Testis (tissue), 2 donors: ENCODE measurements at regions not wholly inside any gene's neighbourhood (a gene's known extent, or its start where the extent isn't known, plus 50 kb on each side); places are given as distances from the start of the nearest gene placed in this dataset.

Experiments used
- DNase-seq: peaks from one replicate; pipeline ENCODE4 v3.0.0-alpha.2; 2019
- H3K27ac ChIP-seq, 2 donors: fragments of 200-600 bp; sonication (generic); one replicate each; pipeline ENCODE4 v1.5.1; 2019
- H3K27me3 ChIP-seq: fragments of 200-600 bp; sonication (generic); one replicate; pipeline ENCODE4 v1.5.1; 2019
- H3K36me3 ChIP-seq: fragments of 200-600 bp; sonication (generic); one replicate; pipeline ENCODE4 v1.5.1; 2017; ENCODE audit warnings: low read depth; ENCODE audit errors: missing control alignments
- H3K4me1 ChIP-seq: fragments of 200-600 bp; sonication (generic); one replicate; pipeline ENCODE4 v1.5.1; 2019
- H3K4me3 ChIP-seq, 2 donors: fragments of 200-600 bp; sonication (generic); one replicate each; pipeline ENCODE4 v1.5.1; 2017 to 2019
- H3K9me3 ChIP-seq: fragments of 200-600 bp; sonication (generic); one replicate; pipeline ENCODE4 v1.5.1; 2017
- CTCF ChIP-seq, 3 experiments: fragments of 450-650 bp in 2 of 3; fragments of 200-600 bp in 1 of 3; sonication (generic) in 1 of 3; IDR thresholded peaks; one replicate each; pipeline ENCODE4 v1.5.1; 2016 to 2019; ENCODE audit warnings: antibody characterized with exemption in 3 of 3, mild to moderate bottlenecking in 2 of 3, moderate library complexity in 1 of 3
- POLR2A ChIP-seq: fragments of 450-650 bp; IDR thresholded peaks from one replicate; pipeline ENCODE4 v1.6.1; 2017; ENCODE audit warnings: antibody characterized with exemption, mild to moderate bottlenecking, moderate library complexity
- WGBS, 2 donors: methylation state at CpG; one replicate each; pipeline ENCODE4 v1.1.5; 2018; 5-methylcytosine and 5-hydroxymethylcytosine counted together
- intact Hi-C: fragments of 100-400 bp; cut with DNase I; formaldehyde crosslinking; loops from one replicate; pipeline ENCODE4 v1.15.1; 2023; ENCODE audit warnings: low total_unique reads

DNA sequence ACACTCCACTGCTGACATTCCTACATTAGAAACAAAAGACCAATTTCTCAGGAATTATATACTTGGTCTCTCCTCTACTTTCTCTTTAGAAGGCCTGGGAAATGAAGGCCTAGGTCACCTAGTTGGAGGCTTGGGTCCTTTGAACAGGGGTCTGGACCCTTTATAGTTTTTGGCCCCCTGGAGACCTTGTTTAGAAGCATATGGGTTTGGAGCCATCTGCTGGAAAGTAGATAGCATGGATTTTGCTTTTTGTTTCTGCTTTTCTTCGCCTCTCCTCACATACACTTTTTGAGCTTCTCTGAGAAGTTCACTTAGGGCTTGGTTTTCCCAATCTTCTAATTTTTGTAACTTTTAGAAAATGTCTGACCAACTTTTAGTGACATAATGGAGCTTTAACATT, 67.1 kb upstream of the CDK20 start:
- WGBS, 2 donors = 84 to 85% methylated on average over 1 of the region's 1 CpG
- Histone ChIP-seq H3K9me3 (no peaks in the 10 kb centered on the region), H3K36me3 (no peaks in the 10 kb centered on the region), H3K27me3 (no peaks in the 10 kb centered on the region), H3K4me3 (no peak overlapping the region), H3K27ac (no peak overlapping the region), H3K4me1 (no peaks in the 10 kb centered on the region)
- intact Hi-C loops = no loop called here
- DNase-seq = no peak
- TF ChIP-seq CTCF (IDR thresholded peaks at IDR 0.05) = peak; percentile 22 to 43 (median 31)
- no peak for TF ChIP-seq POLR2A

- WGBS, 2 donors = 93 to 94% methylated on average over 3 of the region's 3 CpGs
- H3K27ac ChIP-seq = no peak overlapping the region
- H3K36me3 ChIP-seq = no peaks in the 10 kb centered on the region
- H3K27me3 ChIP-seq = no peaks in the 10 kb centered on the region
- H3K9me3 ChIP-seq = no peaks in the 10 kb centered on the region
- intact Hi-C loops = no loop called here
- no peaks in the 10 kb centered on the region for H3K4me1 ChIP-seq
- DNase-seq = no peak
- no peak overlapping the region for H3K4me3 ChIP-seq
- TF ChIP-seq POLR2A (no peak), CTCF (IDR thresholded peaks at IDR 0.05) (no peak)
These were observed 63.0 kb upstream of the CDK20 start for GRCh38 chr9:88037285-88037845.

DNA sequence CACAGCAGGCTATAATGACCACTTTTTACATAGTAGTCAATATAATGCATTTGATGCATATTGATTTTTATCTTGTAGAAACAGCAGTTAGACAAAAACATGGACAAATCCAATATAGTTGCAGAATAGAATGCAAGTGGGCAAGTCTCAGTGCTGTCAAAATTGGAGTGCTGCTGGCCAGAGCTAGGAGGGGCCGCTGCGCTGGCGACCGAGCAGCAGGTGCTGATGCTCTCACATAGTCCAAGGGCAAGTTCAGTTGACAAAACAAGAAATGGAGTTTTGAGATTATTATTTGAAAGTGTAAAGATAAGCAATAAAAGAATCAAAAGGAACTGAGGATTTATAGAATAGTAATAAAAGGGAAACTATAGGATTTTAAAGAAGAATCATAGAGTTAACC, 60.6 kb upstream of the CDK20 start:
- DNase-seq = no peak
- no peak overlapping the region for H3K27ac ChIP-seq
- H3K4me3 ChIP-seq = no peak overlapping the region
- no peaks in the 10 kb centered on the region for H3K36me3 ChIP-seq
- H3K9me3 ChIP-seq = no peaks in the 10 kb centered on the region
- H3K4me1 ChIP-seq = no peaks in the 10 kb centered on the region
- WGBS, 2 donors = 97 to 98% methylated on average over 4 of the region's 4 CpGs
- H3K27me3 ChIP-seq = no peaks in the 10 kb centered on the region
- no peak for TF ChIP-seq POLR2A
- no peak for TF ChIP-seq CTCF (IDR thresholded peaks at IDR 0.05)
- intact Hi-C loops = no loop called here

DNA sequence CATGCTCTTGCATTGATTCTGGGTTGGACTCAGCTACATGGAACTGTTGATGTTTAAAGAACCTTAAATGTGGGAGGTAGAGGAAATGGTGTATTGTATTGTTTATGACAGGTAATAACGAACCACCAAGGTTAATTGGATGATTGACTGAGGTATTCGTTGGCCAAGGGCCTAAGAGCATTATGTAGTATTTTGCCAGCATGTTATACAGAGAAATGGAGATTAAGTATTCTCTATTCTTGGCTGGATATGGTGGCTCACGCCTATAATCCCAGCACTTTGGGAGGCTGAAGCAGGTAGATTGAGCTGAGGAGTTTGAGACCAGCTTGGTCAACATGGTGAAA, 59.0 kb upstream of the CDK20 start:
- no peaks in the 10 kb centered on the region for H3K4me1 ChIP-seq

More for the DNA sequence above, 59.0 kb upstream of the CDK20 start:
- no peak for DNase-seq
- intact Hi-C loops = no loop called here
- TF ChIP-seq POLR2A (no peak), CTCF (IDR thresholded peaks at IDR 0.05) (no peak)
- H3K9me3 ChIP-seq = no peaks in the 10 kb centered on the region
- H3K36me3 ChIP-seq = no peaks in the 10 kb centered on the region
- 77 to 89% methylated on average over 3 of the region's 3 CpGs for WGBS, 2 donors
- H3K27me3 ChIP-seq = no peaks in the 10 kb centered on the region
- H3K27ac ChIP-seq = no peak overlapping the region
- H3K4me3 ChIP-seq = no peak overlapping the region
